ENCODE measurements at regions not wholly inside any gene's neighbourhood (a gene's known extent, or its start where the extent isn't known, plus 50 kb on each side); places are given as distances from the start of the nearest gene placed in this dataset.

DNA sequence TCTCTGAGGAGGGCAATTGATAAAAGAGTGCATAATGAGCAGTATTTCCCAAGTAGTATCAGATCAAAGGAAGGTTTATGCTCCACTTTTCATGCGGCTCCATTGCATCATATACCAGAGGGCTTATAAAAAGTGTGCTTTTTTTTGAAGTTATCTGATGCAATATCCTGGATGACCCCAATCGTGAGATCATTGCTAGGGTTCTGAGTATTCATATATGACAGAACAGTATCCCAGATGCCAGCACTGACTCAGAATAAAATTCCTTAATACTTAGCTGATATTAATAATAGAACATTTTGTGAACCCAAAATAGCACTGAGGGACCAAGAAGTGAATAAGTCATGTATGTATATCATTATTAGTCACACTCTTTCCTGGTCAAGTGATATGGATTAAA lies 945.5 kb upstream of the AGA start:
- no peak for TF ChIP-seq POLR2A (IDR thresholded peaks at IDR 0.05)
- TF ChIP-seq, protein P1, sequence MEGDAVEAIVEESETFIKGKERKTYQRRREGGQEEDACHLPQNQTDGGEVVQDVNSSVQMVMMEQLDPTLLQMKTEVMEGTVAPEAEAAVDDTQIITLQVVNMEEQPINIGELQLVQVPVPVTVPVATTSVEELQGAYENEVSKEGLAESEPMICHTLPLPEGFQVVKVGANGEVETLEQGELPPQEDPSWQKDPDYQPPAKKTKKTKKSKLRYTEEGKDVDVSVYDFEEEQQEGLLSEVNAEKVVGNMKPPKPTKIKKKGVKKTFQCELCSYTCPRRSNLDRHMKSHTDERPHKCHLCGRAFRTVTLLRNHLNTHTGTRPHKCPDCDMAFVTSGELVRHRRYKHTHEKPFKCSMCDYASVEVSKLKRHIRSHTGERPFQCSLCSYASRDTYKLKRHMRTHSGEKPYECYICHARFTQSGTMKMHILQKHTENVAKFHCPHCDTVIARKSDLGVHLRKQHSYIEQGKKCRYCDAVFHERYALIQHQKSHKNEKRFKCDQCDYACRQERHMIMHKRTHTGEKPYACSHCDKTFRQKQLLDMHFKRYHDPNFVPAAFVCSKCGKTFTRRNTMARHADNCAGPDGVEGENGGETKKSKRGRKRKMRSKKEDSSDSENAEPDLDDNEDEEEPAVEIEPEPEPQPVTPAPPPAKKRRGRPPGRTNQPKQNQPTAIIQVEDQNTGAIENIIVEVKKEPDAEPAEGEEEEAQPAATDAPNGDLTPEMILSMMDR (IDR thresholded peaks at IDR 0.05): no peak
- TF ChIP-seq POLR2AphosphoS5 (IDR thresholded peaks at IDR 0.05; ENCODE audit: insufficient read depth in 1 of 2, low read depth in 1 of 2): no peak

Measured in vagina (tissue), 2 donors.